A549 (cell line): ENCODE measurements at regions not wholly inside any gene's neighbourhood (a gene's known extent, or its start where the extent isn't known, plus 50 kb on each side); places are given as distances from the start of the nearest gene placed in this dataset.

ENCODE experiments used
- ATAC-seq, 2 experiments: fragments of 200-7000 bp in 1 of 2; fragments of >200 bp in 1 of 2; cut with Nextera tagmentation in 1 of 2; cut with Tn5 transposase in 1 of 2; 3 replicates each; pipeline versions ENCODE4 v1.8.0 to v1.9.1; 2018 to 2020; ENCODE audit warnings: mild to moderate bottlenecking in 1 of 2, moderate library complexity in 1 of 2
- CTCF ChIA-PET: fragments of 300-600 bp; sonication (Branson Sonifier 250); formaldehyde crosslinking; extraction: SDS; loops from one replicate; lab custom pipeline; 2021; ENCODE audit warnings: antibody characterized with exemption, inconsistent platforms; lab: Yijun Ruan, JAX
- POLR2A ChIA-PET: fragments of 350-600 bp; formaldehyde crosslinking; extraction: SDS; loops from one replicate; lab custom pipeline; 2021; ENCODE audit warnings: antibody characterized with exemption, inconsistent platforms; lab: Yijun Ruan, JAX
- DNase-seq, 2 experiments: peaks; one replicate each; pipeline versions ENCODE4 v3.0.0 to v3.0.0-alpha.2; 2011 to 2016; ENCODE audit warnings: low read depth in 1 of 2, low spot score in 1 of 2
- FAIRE-seq: peaks from 2 replicates; lab custom pipeline; 2011; peaks lifted over from hg19 to GRCh38; lab: Jason Lieb, UNC
- H3K27ac ChIP-seq, 2 experiments: fragments of >200 bp; sonication (Bioruptor Twin); formaldehyde crosslinking; 3 replicates each; pipeline ENCODE4 v1.5.1; 2016 to 2017
- H3K4me1 ChIP-seq: fragments of >200 bp; sonication (Bioruptor Twin); formaldehyde crosslinking; 3 replicates; pipeline ENCODE4 v1.6.1; 2016
- H3K4me2 ChIP-seq: fragments of >200 bp; sonication (Bioruptor Twin); formaldehyde crosslinking; 3 replicates; pipeline ENCODE4 v1.6.1; 2016
- H3K4me3 ChIP-seq: fragments of >200 bp; sonication (Bioruptor Twin); formaldehyde crosslinking; 3 replicates; pipeline ENCODE4 v1.5.1; 2016
- H3K9me3 ChIP-seq: fragments of >200 bp; sonication (Bioruptor Twin); formaldehyde crosslinking; 3 replicates; pipeline ENCODE4 v1.6.1; 2016
- BHLHE40 ChIP-seq: IDR thresholded peaks from 2 replicates; pipeline ENCODE4 v1.6.1; 2012; ENCODE audit warnings: low read depth, low read length, inconsistent platforms
- CBX2 ChIP-seq: fragments of 200-600 bp; sonication (generic); IDR thresholded peaks from 2 replicates; pipeline ENCODE4 v1.6.1; 2016; ENCODE audit warnings: low read depth, mild to moderate bottlenecking, borderline replicate concordance
- CEBPB ChIP-seq, 2 experiments: fragments of >200 bp in 1 of 2; sonication (Bioruptor Twin) in 1 of 2; formaldehyde crosslinking in 1 of 2; IDR thresholded peaks; 2 replicates each; pipeline ENCODE4 v1.6.1; 2012 to 2016
- EHF ChIP-seq: fragments of 250-450 bp; sonication (Bioruptor Pico); IDR thresholded peaks from 2 replicates; pipeline ENCODE4 v1.5.0; 2020; ENCODE audit warnings: mild to moderate bottlenecking
- EP300 ChIP-seq, 2 experiments: fragments of >200 bp; sonication (Bioruptor Twin); formaldehyde crosslinking; IDR thresholded peaks; 2 replicates in 1 of 2; 3 replicates in 1 of 2; pipeline ENCODE4 v1.6.1; 2016 to 2017
- FOSL2 ChIP-seq, 2 experiments: fragments of 450-650 bp in 1 of 2; fragments of >200 bp in 1 of 2; sonication (Bioruptor Twin) in 1 of 2; formaldehyde crosslinking; IDR thresholded peaks; 2 replicates each; pipeline versions ENCODE4 v1.5.0 to v1.6.1; 2016 to 2020; ENCODE audit warnings: mild to moderate bottlenecking in 1 of 2, moderate library complexity in 1 of 2
- FOXS1 ChIP-seq: fragments of 250-450 bp; sonication (Bioruptor Pico); IDR thresholded peaks from 2 replicates; pipeline ENCODE4 v1.5.0; 2020; ENCODE audit warnings: mild to moderate bottlenecking, moderate library complexity
- HOXA7 ChIP-seq: fragments of 250-450 bp; sonication (Bioruptor Pico); IDR thresholded peaks from 2 replicates; pipeline ENCODE4 v1.5.0; 2020; ENCODE audit warnings: mild to moderate bottlenecking, moderate library complexity
- HOXB13 ChIP-seq: fragments of 250-450 bp; sonication (Bioruptor Pico); IDR thresholded peaks from 2 replicates; pipeline ENCODE4 v1.5.0; 2020; ENCODE audit warnings: low read depth, mild to moderate bottlenecking, moderate library complexity
- HOXB5 ChIP-seq: fragments of 250-450 bp; sonication (Bioruptor Pico); IDR thresholded peaks from 2 replicates; pipeline ENCODE4 v1.5.0; 2020; ENCODE audit warnings: mild to moderate bottlenecking, moderate library complexity
- JUNB ChIP-seq: fragments of >200 bp; sonication (Bioruptor Twin); formaldehyde crosslinking; IDR thresholded peaks from 2 replicates; pipeline ENCODE4 v1.6.1; 2016
- MAZ ChIP-seq: fragments of 150-350 bp; IDR thresholded peaks from 2 replicates; pipeline ENCODE4 v1.6.1; 2014; ENCODE audit warnings: antibody characterized with exemption, low read depth, low read length, borderline replicate concordance
- NPAS2 ChIP-seq: fragments of 250-450 bp; sonication (Bioruptor Pico); IDR thresholded peaks from 2 replicates; pipeline ENCODE4 v1.8.0; 2022; ENCODE audit warnings: mild to moderate bottlenecking, moderate library complexity, borderline replicate concordance
- POLR2A ChIP-seq: IDR thresholded peaks from 2 replicates; pipeline ENCODE4 v1.6.1; 2012; ENCODE audit warnings: mild to moderate bottlenecking, low read length
- POLR2AphosphoS2 ChIP-seq: conservative IDR thresholded peaks from 2 replicates; pipeline ENCODE4 v1.6.1; 2012; ENCODE audit warnings: low read length, improper control_type of control experiment, inconsistent platforms
- RAD21 ChIP-seq, 2 experiments: fragments of >200 bp in 1 of 2; sonication (Bioruptor Twin) in 1 of 2; formaldehyde crosslinking in 1 of 2; IDR thresholded peaks in 1 of 2; conservative IDR thresholded peaks in 1 of 2; 2 replicates in 1 of 2; 3 replicates in 1 of 2; pipeline ENCODE4 v1.6.1; 2012 to 2018; ENCODE audit warnings: inconsistent platforms in 1 of 2
- TFCP2L1 ChIP-seq: fragments of 250-450 bp; sonication (Bioruptor Pico); IDR thresholded peaks from 2 replicates; pipeline ENCODE4 v1.5.0; 2021; ENCODE audit warnings: mild to moderate bottlenecking
- ZFP36 ChIP-seq: fragments of 450-650 bp; IDR thresholded peaks from 2 replicates; pipeline ENCODE4 v1.6.1; 2014; ENCODE audit warnings: borderline replicate concordance; ENCODE audit not compliant: partially characterized antibody
- ZNF302 ChIP-seq: fragments of 250-450 bp; sonication (Bioruptor Pico); IDR thresholded peaks from 2 replicates; pipeline ENCODE4 v1.9.0; 2021; ENCODE audit warnings: inconsistent platforms, mild to moderate bottlenecking, moderate library complexity
- ZSCAN20 ChIP-seq: fragments of 250-450 bp; sonication (Bioruptor Pico); IDR thresholded peaks from 2 replicates; pipeline ENCODE4 v1.8.0; 2022; ENCODE audit warnings: mild to moderate bottlenecking, moderate library complexity
- WGBS: methylation state at CpG from one replicate; pipeline ENCODE4 v1.1.6; 2017; ENCODE audit errors: missing lambda C conversion rate; 5-methylcytosine and 5-hydroxymethylcytosine counted together
- TF ChIP-seq, protein P1 (sequence below): IDR thresholded peaks from 2 replicates; pipeline ENCODE4 v1.6.1; 2012; ENCODE audit warnings: low read depth, borderline replicate concordance
- TF ChIP-seq, protein P2 (sequence below): fragments of >200 bp; sonication (Bioruptor Twin); formaldehyde crosslinking; IDR thresholded peaks from 3 replicates; pipeline ENCODE4 v1.6.1; 2016
- TF ChIP-seq, protein P3 (sequence below): fragments of 200-600 bp; sonication (generic); IDR thresholded peaks from 2 replicates; pipeline ENCODE4 v1.6.1; 2016; ENCODE audit warnings: antibody characterized with exemption, mild to moderate bottlenecking, moderate library complexity
- TF ChIP-seq, protein P4 (sequence below): IDR thresholded peaks from 2 replicates; pipeline ENCODE4 v1.6.1; 2012

DNA sequence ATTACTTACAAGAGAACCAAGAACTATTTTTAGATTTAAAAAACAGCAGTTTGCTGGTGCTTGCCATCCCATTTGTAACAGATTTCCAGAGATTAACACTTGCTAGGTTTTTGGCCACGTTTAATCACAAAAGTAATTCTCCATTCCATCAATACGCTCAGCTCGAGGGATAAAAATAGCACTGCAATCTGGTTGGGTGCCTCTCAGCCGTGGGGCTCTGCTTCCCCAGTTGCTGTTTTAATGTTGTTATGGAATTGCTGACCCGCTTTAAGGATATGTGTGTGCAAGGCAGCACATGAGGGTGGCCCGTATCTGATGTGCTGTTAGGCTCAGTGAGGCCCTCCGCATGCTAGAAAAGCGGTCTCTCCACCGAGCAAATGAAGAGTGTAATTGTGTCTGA is 222.2 kb upstream of the TMEM260 start:
- POLR2A ChIA-PET, result no interaction called here
- DNase-seq, result no peak
- no peak for FAIRE-seq
- no peak for TF ChIP-seq EHF (CRISPR knock-in tag)
- no peak for TF ChIP-seq JUNB
- no peak for TF ChIP-seq HOXB13 (CRISPR knock-in tag)
- no peak for TF ChIP-seq RAD21 (conservative IDR thresholded peaks at IDR 0.05 in 1 of 2, IDR thresholded peaks at IDR 0.05 in 1 of 2)
- TF ChIP-seq ZSCAN20 (CRISPR knock-in tag), result no peak
- no peak for TF ChIP-seq NPAS2 (CRISPR knock-in tag)
- TF ChIP-seq EP300 (IDR thresholded peaks at IDR 0.05), result no peak
- TF ChIP-seq HOXA7 (CRISPR knock-in tag), result no peak
- TF ChIP-seq, protein P1, sequence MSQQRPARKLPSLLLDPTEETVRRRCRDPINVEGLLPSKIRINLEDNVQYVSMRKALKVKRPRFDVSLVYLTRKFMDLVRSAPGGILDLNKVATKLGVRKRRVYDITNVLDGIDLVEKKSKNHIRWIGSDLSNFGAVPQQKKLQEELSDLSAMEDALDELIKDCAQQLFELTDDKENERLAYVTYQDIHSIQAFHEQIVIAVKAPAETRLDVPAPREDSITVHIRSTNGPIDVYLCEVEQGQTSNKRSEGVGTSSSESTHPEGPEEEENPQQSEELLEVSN, result no peak
- no peak for TF ChIP-seq CBX2
- TF ChIP-seq HOXB5 (CRISPR knock-in tag), result no peak
- TF ChIP-seq, protein P2, sequence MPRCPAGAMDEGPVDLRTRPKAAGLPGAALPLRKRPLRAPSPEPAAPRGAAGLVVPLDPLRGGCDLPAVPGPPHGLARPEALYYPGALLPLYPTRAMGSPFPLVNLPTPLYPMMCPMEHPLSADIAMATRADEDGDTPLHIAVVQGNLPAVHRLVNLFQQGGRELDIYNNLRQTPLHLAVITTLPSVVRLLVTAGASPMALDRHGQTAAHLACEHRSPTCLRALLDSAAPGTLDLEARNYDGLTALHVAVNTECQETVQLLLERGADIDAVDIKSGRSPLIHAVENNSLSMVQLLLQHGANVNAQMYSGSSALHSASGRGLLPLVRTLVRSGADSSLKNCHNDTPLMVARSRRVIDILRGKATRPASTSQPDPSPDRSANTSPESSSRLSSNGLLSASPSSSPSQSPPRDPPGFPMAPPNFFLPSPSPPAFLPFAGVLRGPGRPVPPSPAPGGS, result no peak
- TF ChIP-seq, all 56 proteins: peak for 0
- no peak for ATAC-seq
- CTCF ChIA-PET, result interaction anchor here (1.4 to 1.7 kb wide), 2 partner anchors 17 to 65 kb away, joined by 5 to 8 read pairs; no protein-coding TSS in a partner anchor
- Histone ChIP-seq H3K9me3 (no peaks in the 10 kb centered on the region), H3K4me3 (no peak overlapping the region), H3K4me2 (no peak overlapping the region), H3K27ac (no peak overlapping the region), H3K4me1 (no peaks in the 10 kb centered on the region)
- 64% methylated on average over 9 of the region's 9 CpGs for WGBS

DNA sequence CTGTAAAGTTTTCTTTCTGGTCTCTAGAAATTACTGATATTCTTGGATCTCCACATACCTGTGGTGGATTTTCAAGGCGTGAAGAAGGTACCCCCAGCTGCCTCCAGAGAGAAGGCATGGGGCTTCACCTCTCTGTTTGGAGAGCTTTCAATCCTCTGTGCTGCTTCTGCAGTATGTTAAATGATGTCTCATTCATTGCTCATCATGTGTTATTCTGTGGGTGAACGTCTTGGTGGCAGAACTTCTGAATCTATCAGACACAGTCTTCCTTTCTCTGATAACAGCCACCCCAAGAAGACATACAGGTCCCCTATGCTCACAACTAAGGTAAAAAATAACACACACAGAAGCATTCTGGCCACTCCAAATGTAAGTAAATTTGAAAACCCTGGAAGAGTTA is 221.3 kb upstream of the TMEM260 start:
- POLR2A ChIA-PET, result no interaction called here
- TF ChIP-seq POLR2AphosphoS2, result no peak
- TF ChIP-seq, protein P2, result no peak
- no peak for TF ChIP-seq CBX2
- TF ChIP-seq FOSL2 (IDR thresholded peaks at IDR 0.05), result no peak
- no peak for TF ChIP-seq FOSL2 (CRISPR knock-in tag; IDR thresholded peaks at IDR 0.05)
- TF ChIP-seq NPAS2 (CRISPR knock-in tag), result no peak
- no peak for TF ChIP-seq EP300 (IDR thresholded peaks at IDR 0.05)
- TF ChIP-seq FOXS1 (CRISPR knock-in tag), result no peak
- TF ChIP-seq, protein P3, sequence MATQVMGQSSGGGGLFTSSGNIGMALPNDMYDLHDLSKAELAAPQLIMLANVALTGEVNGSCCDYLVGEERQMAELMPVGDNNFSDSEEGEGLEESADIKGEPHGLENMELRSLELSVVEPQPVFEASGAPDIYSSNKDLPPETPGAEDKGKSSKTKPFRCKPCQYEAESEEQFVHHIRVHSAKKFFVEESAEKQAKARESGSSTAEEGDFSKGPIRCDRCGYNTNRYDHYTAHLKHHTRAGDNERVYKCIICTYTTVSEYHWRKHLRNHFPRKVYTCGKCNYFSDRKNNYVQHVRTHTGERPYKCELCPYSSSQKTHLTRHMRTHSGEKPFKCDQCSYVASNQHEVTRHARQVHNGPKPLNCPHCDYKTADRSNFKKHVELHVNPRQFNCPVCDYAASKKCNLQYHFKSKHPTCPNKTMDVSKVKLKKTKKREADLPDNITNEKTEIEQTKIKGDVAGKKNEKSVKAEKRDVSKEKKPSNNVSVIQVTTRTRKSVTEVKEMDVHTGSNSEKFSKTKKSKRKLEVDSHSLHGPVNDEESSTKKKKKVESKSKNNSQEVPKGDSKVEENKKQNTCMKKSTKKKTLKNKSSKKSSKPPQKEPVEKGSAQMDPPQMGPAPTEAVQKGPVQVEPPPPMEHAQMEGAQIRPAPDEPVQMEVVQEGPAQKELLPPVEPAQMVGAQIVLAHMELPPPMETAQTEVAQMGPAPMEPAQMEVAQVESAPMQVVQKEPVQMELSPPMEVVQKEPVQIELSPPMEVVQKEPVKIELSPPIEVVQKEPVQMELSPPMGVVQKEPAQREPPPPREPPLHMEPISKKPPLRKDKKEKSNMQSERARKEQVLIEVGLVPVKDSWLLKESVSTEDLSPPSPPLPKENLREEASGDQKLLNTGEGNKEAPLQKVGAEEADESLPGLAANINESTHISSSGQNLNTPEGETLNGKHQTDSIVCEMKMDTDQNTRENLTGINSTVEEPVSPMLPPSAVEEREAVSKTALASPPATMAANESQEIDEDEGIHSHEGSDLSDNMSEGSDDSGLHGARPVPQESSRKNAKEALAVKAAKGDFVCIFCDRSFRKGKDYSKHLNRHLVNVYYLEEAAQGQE, result no peak
- TF ChIP-seq EHF (CRISPR knock-in tag), result no peak
- TF ChIP-seq MAZ, result no peak
- TF ChIP-seq ZFP36, result no peak
- TF ChIP-seq TFCP2L1 (CRISPR knock-in tag), result no peak
- TF ChIP-seq CEBPB (IDR thresholded peaks at IDR 0.05), result no peak
- TF ChIP-seq, protein P4, sequence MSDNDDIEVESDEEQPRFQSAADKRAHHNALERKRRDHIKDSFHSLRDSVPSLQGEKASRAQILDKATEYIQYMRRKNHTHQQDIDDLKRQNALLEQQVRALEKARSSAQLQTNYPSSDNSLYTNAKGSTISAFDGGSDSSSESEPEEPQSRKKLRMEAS, result no peak
- TF ChIP-seq POLR2A, result no peak
- TF ChIP-seq ZNF302 (CRISPR knock-in tag), result no peak
- no peak for TF ChIP-seq BHLHE40
- H3K4me1 ChIP-seq, result no peaks in the 10 kb centered on the region
- ATAC-seq (no peak), DNase-seq (no peak), FAIRE-seq (no peak)
- H3K4me3 ChIP-seq, result no peak overlapping the region
- no peak overlapping the region for H3K27ac ChIP-seq
- no peaks in the 10 kb centered on the region for H3K9me3 ChIP-seq
- CTCF ChIA-PET, result interaction anchor here (0.6 to 1.4 kb wide), 2 partner anchors 12 to 64 kb away, joined by 3 to 5 read pairs; no protein-coding TSS in a partner anchor
- 10% methylated on average over 2 of the region's 2 CpGs for WGBS
- H3K4me2 ChIP-seq, result no peak overlapping the region
